NCI-H524 (cell line): ENCODE measurements at regions not wholly inside any gene's neighbourhood (a gene's known extent, or its start where the extent isn't known, plus 50 kb on each side); places are given as distances from the start of the nearest gene placed in this dataset.

ENCODE experiments used
- DNase-seq, 2 experiments: peaks; one replicate each; lab custom pipeline; 2025; lab: John Stamatoyannopoulos, UW

DNA sequence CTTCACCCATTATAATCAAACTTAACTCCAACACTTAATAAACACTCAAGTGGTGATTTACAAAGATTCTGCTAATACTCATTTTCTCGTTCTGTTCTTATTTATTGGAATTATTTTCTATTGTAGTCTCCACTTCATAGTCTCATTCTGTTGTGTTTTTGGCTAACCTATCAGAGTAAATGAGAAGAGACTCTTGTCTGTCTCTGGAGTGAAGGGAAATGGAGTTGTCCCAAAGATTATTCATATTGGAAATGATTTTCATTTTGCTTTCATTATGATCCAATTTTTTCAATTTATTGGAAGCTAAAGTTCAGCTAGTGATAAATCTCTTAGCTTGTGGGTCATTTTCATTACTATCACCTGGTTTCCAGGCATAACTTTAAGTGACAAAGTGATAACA is 454.9 kb upstream of the JAG1 start:
- DNase-seq, result no peak

DNA sequence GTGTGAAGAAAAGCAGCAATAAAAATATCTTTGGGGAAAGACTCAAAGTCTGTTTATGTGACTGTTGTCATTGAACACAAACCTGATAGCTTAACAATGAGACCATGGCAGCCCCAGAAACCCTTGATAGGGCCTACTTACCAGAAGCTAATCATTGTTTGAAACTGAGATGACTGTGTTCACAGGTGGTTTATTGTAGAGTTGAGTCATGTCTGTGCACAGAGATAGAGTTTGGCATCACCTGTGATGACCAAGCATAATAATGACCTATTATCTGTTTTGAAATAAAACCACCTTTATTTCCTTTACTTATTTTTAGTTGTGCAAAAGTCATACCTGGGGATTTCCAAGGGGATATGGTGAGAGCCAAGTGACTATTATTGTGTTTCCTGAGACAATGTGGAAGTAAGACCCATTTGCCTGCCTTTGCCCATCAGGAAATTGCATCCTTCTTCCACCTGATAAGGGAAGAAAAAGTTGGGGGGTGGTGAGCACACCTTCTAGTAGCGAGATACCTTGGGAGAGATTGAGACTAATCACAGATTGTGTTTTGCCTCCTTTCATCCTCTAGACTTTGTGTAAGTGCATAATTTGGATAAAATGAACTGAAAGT is 456.9 kb upstream of the JAG1 start:
- DNase-seq, result no peak

DNA sequence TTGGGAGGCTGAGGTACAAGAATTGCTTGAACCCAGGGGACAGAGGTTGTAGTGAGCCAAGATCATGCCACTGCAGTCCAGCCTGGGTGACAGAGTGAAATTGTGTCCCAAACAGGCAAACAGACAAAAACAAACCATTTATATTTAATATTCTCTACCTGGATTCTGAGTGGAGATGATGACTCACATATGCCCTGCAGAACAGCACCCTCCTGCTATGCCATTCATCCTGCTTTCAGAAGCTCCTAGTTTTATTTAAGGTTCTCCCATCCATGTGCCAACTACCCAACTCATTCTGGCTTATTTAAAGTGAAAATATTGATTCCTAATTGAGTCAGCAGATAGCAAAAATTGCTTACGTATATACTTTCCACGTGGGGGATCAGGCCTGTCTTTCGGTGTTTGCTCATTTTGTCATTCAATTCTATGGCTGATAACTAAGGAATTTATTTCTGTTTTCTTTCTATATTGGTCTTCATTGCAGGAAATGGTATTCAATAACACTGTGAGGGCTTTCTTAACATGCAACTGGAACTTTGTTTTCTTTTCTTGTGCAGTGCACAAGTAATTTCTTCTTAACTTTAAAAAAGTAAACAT is 459.1 kb upstream of the JAG1 start:
- no peak for DNase-seq

DNA sequence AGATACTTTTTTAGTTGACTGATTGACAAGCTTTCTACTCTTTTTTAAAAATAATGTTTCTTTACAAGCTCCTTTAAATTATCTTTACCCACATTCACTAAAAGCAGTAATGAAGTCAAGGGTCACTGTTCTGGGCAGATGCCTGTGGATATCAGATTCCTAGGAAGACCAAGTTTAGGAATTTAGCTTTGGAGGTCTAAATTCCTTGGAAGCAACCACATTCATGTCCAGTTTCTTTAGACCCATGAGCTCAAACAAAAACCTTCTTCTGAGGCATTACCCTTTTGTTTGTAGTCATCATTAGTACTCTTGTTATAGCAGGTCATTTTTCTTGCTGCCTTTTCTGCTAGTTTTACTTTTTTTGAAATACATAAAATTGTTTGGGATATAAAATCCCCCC is 462.9 kb upstream of the JAG1 start:
- DNase-seq, result no peak

DNA sequence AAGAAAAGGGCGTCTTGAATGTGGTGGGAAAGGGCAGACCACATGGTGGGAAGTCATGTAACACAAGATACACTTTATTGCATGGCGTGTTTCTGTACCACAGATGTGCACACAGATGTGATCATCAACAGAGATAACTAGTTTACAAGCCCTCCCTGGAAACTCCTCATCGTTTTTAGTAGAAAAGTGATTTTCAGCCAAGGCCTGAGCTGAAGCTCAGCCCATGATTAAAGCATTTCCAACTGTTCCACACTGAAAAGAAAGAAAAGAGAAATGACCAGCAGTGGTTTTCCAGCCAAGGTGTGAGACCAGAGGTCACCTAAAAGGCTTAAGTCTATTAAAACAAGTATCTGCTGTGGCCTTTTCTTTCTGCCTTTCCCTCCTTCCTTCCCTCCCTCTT is 463.9 kb upstream of the JAG1 start:
- DNase-seq, result no peak

DNA sequence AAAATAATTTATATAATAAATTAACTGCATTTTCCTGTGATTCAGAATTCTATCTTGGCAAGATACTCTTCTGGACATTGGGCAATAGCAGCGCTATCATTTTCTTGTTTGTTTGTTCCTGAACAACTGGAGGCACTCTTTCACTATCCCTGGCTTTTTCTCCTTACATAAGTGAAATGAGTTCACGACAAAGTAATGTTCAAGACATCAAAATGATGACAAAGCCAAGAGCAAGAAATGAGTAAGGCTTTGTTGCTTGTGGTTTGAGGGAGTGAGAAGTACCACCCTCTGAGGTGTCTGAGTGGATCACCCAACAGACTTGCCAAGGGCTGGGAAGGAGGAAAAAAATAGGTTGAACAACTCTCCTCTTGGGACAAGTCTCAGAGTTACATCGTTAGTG is 466.6 kb upstream of the JAG1 start:
- DNase-seq, result no peak

DNA sequence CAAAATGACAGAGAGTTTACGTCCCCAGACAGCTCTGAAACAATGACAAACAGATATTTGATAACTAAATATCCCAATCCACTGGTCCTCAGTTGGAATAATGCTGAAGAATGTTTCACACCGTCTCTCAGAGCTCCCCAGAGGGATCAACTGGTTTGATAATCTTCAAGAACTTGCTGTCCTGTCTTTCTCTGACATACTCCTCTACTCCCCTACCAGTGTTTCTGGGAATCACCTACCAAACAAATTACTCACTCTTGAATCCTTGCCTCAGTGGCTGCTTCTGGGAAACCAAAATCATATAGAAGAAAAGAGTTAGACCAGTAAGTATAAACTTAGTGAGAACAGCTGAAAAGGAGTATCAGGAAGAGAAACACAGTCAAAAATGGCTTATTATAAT is 469.7 kb upstream of the JAG1 start:
- no peak for DNase-seq

DNA sequence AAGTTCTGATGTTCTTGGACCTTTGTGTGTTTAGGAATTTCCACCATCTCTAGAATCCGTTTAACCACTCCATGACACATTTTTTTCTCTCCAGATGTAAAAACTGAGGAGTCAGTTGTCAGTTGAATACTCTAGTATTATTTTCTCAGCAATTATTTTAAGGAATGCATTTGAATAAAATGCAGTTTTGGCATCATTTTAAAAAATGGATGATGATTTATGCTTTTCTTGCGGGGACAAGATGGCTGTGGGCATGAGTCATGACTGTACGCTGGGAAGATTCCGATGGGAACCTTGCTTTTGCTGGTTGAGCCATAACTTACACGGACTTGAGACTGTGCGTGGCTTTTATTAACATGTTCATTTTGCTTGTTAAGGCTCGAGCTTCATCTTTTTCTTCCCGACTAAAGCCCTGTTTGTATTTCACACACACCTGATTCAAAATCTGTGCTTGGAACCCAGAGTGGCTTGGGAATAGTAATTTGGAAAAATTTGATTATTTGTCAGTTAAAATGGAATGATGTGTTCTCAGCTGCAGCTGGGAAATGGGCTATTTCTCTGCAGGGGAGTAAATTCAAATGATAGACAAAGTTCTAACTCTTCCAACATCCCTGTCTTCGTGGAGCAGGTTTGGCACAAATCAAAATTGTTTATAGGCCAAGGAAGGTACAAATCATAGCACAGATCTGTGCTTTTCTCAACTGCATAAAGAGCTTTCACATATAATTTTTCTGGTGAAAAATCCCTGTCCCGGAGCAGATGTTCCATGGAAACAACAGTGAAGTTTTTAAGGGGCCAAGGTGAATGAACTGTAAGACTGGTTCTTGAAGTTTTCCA is 470.5 kb upstream of the JAG1 start:
- DNase-seq, result no peak

DNA sequence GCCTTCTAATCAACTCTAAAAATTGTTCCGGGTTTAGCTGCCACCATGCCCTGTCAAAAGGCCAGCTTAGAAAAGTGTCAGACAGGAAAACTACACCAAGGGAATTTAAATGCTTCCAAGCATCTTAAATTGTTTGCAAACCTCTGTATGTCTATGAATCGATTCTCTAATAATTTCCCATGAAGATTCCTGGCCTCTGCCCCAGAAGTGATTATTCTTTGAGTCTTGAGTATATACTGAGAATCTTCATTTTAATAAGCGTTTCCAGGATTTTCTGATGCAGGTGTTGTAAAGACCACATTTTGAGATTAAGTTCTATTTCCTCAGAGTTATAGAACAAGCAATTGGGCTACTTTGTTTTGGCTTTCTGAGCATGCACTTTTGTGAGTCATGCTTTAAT is 471.8 kb upstream of the JAG1 start:
- no peak for DNase-seq

DNA sequence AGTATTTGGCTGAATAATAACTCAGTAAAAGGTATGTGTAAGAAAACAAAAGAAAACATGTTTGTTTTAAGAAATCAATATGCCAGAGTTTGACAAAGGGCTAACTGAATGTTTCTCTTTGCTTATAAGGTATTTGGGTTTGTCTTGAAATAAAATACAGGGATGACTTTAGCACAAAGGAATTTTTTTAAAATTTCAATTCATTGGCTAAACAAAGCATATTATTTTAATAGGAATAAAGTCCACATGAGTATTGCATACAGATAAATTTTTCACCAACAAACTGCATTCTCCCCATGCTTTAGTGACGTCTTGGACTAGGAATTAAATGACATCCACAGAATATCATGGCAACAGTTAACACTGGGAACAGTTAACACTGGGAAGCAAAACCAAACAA is 480.0 kb upstream of the JAG1 start:
- no peak for DNase-seq

DNA sequence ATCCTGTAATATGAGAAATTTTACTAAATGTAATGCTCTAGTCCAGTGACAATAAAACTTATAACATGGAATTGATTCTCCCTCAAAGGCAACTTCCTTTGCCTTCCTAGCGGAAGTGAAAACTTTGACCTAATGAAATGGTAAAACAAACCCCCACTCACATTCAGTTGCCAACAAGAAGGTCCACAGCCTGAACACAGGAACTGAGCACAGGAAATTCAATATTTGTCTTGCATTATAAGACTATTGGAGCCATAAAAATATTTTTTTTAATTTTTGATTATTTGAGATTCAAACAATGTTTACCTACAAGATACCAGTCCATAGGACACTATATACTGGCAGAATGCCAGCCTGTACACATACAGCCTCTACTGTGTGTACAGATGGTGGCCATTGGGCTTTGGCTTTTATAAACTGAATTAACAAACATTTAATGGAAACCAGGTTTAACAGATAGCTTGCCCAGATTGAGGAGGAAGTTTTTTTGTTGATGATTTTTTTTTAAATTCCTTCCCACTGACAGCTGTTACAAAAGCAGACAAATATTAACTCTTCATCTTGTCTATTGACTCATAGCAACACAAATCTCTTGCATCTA is 481.5 kb upstream of the JAG1 start:
- DNase-seq, result no peak

DNA sequence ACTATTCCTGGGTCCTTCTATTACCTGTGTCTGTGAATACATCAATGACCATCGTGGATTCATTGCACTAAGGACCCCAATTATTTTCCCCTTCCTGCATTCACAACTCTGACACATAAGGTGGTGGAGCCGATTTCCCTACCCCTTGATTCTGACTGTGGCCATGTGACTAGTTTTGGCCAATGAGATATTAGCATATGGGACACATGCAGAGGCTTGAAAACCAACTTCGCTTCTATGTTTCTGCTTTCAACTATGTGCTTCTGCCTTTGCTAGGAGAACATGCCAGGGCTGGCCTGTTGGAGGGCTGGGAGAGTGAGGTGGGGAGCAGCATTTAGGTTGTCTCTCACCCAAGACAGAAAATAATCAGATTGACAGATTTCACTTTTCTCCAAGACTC is 483.1 kb upstream of the JAG1 start:
- no peak for DNase-seq

DNA sequence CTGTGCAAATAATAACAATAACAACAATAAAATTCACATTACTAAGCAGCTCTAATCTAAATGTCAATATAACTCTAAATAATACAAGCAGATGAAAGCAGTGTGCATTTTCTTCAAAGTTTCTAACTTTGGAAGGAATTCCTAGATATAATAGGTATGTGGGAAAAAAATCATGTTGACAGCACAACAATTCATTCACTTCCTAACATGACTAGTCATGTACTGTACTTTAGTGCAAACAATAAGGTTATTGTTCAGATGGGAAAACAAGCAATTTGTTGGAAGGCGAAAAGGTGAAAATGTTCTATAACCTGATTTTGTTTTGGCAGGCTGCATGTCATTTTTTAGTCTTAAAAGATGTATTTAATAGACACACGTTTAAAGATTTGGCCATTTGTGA is 484.3 kb upstream of the JAG1 start:
- no peak for DNase-seq

DNA sequence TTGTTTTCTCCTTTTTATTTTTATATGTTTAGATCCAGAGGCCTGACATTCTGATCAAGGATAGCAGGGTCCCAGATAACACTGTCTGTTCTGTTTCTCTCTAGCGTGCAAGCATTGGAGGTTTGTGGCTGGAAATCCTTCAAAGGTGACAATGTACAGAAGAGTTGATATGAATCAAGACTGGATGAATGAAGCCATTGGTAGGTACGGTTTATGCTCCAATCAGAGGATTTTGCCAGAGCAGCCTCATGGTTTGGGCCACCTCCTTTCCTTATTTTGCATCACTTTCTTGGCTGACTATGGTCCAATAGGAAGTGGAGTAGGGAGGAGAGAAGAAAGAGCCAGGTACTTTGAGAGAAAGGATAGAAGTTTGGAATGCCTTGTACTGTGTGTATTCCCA is 484.8 kb upstream of the JAG1 start:
- DNase-seq, result no peak

DNA sequence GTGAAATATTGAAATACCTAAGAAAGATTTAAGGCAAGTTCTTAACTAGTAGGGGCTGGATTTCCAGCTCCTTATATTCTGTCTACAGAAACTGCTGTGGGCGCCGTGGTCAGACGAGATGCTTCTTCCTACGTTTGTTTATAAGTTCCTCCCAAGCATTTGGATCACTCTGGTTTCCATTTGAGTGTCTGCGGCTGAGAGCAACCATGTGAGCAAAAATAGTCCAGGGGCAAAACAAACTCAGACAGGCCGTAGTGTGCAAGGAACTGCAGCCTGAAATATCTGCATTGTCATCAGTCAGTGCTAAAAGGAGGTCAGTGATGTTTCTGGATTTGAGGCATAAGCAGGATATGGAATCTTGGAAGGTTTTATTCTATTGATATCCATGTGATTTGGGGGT is 485.9 kb upstream of the JAG1 start:
- DNase-seq, result no peak

DNA sequence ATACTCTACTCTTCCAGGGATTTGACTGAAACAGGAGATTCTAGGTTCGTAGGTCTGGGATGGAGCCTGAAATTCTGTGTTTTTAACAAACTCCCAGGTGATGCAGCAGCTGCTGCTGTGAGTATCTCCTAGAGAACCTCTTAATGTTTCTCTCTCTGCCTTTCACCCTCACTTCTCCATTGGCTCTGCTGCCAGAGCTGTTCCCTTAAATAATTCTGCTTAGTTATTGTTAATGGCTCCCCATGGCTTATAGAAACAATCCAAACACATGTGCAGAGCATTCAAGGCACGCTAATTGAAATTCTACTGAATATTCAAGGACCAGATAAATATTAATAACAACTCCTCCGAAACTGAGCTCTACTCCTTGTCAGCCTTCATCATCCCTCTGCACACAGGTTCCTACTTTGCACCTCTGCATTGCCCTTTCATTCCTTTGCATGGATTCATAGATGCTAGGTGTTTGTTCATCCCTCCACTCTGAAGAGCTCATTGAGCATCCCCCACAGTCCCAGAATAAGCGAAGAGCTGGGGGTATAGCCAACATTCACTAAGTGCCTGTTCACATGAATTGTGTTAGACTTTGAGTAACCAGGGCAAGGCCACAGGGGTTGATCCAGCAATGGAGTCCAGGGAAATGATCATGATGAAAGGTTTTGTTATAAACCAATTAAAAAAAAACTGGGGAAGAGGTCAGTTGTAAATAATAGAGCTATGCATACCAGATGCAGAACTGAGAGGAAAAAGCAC is 488.4 kb upstream of the JAG1 start:
- no peak for DNase-seq

DNA sequence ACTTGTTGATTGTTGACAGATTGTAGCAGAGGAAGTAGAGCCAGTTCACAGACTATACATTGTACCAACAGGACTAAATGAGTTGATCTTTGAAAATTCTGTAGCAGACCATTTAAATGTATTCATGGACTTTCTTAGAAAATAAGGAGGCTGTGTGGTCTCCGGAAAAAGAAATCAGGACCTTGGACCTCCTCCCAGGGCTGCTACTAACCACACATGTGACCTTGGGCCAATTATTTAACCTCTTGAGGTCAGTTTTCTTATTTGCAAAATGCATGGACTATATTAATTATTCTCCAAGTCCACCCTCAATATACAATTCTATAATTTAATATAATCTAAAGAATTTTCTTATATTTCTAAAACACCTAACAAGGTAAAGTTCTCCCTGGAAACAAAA is 492.0 kb upstream of the JAG1 start:
- DNase-seq, result no peak

DNA sequence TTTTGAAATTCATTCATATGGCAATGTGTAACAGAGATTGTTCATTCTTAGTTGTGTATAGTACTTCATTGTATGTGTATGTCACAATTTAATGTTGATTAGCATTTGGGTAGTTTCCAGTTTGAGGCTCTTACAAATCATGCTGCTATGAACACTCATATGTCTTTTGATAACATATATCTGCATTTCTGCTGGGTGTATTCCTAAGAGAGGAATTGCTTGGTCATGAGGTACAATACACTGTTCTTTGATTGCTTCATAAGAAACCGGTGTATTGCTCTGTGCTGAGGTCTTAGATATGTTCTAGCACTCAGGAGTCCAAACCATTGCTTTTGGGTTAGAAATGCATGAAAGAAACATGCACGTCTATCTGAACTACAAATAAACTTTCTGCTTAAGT is 492.9 kb upstream of the JAG1 start:
- DNase-seq, result no peak

DNA sequence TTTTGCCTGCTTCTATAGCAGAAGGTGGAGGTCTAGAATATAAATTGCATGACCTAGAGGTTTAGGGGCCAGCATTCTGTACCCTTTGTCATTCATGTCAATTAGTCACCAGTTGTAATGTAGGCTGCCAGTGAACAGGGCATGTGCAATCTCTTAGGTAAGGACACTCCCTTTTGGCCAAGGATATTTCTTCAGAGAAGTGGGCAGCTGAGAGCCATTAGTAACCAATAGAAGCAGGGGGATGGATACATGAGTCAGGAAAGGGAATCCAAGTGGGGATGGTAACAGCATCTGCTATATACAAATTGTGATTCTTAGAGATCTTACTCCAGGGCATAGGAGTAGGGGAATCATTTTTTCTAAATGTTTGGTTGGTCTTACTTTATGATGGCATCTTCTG is 494.2 kb upstream of the JAG1 start:
- DNase-seq, result no peak

DNA sequence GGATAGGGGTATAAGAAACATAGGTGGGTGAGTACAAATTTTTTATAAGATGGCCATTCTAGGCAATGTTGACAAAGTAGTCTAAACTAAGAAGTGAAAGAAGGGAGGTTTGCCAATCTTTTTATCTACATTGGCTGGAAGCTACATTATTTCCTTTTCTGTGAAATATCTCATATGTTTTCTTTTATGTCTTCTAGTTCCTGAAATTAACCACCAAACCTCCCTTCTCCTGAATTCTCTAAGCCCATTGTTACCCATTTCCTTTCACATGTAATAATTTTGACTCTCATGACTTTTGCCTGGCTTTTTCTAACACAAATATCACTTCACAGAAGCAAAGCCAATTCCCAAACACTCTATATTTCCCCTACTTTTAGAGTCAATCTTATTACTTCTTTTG is 496.2 kb upstream of the JAG1 start:
- DNase-seq, result no peak

DNA sequence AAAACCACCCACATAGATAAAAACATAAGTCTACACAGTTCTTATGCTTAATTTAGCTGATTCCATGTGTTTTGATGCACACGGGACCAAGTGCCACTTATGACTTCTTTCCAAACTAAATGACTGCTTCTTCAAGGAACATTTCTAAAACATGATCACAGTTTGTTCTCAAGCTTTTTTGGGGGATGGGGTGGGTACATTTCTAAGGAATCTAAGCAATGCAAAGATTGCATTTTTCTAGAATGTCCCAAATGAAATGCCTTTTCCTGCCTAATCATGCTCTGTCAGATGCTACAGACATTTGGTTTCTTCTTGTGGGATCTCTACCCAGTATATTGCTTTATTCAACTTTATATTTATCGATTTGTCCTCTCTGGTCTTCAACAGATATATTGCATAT is 496.8 kb upstream of the JAG1 start:
- DNase-seq, result no peak

DNA sequence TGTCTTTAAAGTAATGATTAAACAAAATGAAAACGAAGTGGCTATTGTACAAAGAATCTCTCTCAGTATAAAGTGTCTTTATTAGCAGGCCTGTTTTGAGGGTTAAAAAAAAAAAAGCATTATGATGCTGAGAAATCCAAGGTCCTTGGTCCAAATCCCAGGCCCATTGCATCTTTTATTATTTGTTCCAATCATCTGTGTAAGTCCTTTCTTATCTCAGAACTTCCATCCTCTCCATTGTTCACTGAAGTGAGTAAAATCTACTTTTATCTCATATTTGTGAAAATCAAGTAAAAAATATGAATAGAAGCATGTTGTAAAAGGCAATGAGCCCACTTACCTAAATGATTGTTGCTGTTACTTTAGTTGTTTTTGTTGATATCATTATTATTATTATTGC is 499.1 kb upstream of the JAG1 start:
- DNase-seq, result no peak

DNA sequence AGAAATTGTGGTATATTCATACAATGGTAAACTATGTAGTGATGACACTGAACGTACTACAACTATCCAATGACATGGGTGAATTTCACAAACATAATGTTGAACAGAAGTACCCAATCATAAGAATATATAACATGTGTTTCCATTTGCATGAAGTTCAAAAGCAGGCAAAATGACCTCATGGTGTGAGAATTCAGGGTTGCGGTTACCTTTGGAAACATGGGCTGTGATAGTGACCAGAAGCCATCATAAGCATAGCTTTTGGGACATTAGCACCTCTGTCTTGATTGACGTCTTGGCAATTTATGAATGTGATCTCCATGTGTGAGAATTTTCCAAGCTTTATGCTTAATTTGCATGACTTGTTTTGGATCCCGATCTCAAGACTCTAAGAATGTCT is 500.1 kb upstream of the JAG1 start:
- DNase-seq, result no peak
